Transverse colon (tissue), 4 donors: ENCODE measurements at regions not wholly inside any gene's neighbourhood (a gene's known extent, or its start where the extent isn't known, plus 50 kb on each side); places are given as distances from the start of the nearest gene placed in this dataset.

Source experiments
- CTCF ChIP-seq, 5 experiments: fragments of 200-600 bp in 3 of 5; fragments of 450-650 bp in 2 of 5; sonication (generic) in 3 of 5; IDR thresholded peaks; 1 replicate in 2 of 5; 2 replicates in 3 of 5; pipeline ENCODE4 v1.5.1; 2016 to 2017; ENCODE audit warnings: antibody characterized with exemption in 5 of 5, inconsistent platforms in 3 of 5, mild to moderate bottlenecking in 2 of 5, moderate library complexity in 1 of 5
- EP300 ChIP-seq: sonication (generic); formaldehyde crosslinking; IDR thresholded peaks from one replicate; pipeline ENCODE4 v1.6.1; 2017; ENCODE audit warnings: antibody characterized with exemption, low read depth
- POLR2A ChIP-seq: fragments of 450-650 bp; IDR thresholded peaks from one replicate; pipeline ENCODE4 v1.6.1; 2016; ENCODE audit warnings: antibody characterized with exemption, mild to moderate bottlenecking, moderate library complexity
- POLR2AphosphoS5 ChIP-seq, 3 donors: sonication (generic); formaldehyde crosslinking; IDR thresholded peaks; one replicate each; pipeline ENCODE4 v1.6.1; 2016; ENCODE audit warnings: antibody characterized with exemption in 3 of 3

DNA sequence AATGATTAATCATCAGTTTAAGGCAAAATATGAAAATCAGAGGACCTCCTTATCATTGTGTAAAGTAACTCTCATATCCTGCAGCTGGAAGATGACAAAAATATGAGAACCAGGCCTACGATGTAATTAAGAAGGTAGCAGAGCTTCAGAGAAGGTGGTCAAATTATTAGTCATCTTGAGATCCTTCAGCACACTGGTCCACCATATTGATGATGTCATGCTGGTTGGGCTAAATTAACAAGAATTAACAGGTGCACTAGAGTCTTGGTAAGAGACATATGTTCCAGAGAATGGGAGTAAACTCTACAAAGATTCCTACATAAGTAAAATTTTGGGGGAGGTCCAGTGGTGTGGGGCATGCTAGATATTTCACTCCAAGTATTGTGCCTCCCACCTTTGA lies 112.8 kb downstream of the OTOR start:
- no peak for TF ChIP-seq CTCF (IDR thresholded peaks at IDR 0.05)
- no peak for TF ChIP-seq POLR2A
- no peak for TF ChIP-seq POLR2AphosphoS5 (IDR thresholded peaks at IDR 0.05)
- TF ChIP-seq EP300, result no peak
